MM.1S (cell line): ENCODE measurements at regions not wholly inside any gene's neighbourhood (a gene's known extent, or its start where the extent isn't known, plus 50 kb on each side); places are given as distances from the start of the nearest gene placed in this dataset.
"Not testable (repeated sequence)": the region's sequence is repeated elsewhere in the genome, so short reads cannot be mapped to it uniquely, and the experiment has no call there.

ENCODE experiments used
- DNase-seq: peaks from one replicate; pipeline ENCODE4 v3.0.0-alpha.2; 2015
- H2AFZ ChIP-seq: fragments of 300-600 bp; sonication (generic); 2 replicates; pipeline ENCODE4 v1.6.0; 2016; ENCODE audit warnings: antibody characterized with exemption, low read length
- H3F3A ChIP-seq: fragments of 300-600 bp; sonication (generic); 2 replicates; pipeline ENCODE4 v1.6.1; 2016; ENCODE audit warnings: mild to moderate bottlenecking, antibody characterized with exemption, low read length, moderate library complexity, mixed read lengths; ENCODE audit not compliant: insufficient read depth
- H3K27ac ChIP-seq: fragments of 300-600 bp; sonication (generic); 2 replicates; pipeline ENCODE4 v1.5.1; 2016; ENCODE audit warnings: mild to moderate bottlenecking, low read length
- H3K27me3 ChIP-seq: fragments of 300-600 bp; sonication (generic); replicated peaks from 2 replicates; pipeline ENCODE4 v1.6.0; 2016; ENCODE audit warnings: low read length; ENCODE audit not compliant: insufficient read depth
- H3K36me3 ChIP-seq: fragments of 300-600 bp; sonication (generic); replicated peaks from 2 replicates; pipeline ENCODE4 v1.6.1; 2016; ENCODE audit warnings: mild to moderate bottlenecking, low read length, mixed read lengths; ENCODE audit not compliant: insufficient read depth
- H3K4me1 ChIP-seq: fragments of 300-600 bp; sonication (generic); 2 replicates; pipeline ENCODE4 v1.6.1; 2016; ENCODE audit warnings: low read length, mixed read lengths
- H3K4me2 ChIP-seq: fragments of 300-600 bp; sonication (generic); 2 replicates; pipeline ENCODE4 v1.6.0; 2016; ENCODE audit warnings: low read depth, low read length
- H3K4me3 ChIP-seq: fragments of 300-600 bp; sonication (generic); 2 replicates; pipeline ENCODE4 v1.5.1; 2016; ENCODE audit warnings: low read length, mixed read lengths
- H3K79me2 ChIP-seq: fragments of 300-600 bp; sonication (generic); 2 replicates; pipeline ENCODE4 v1.6.1; 2016; ENCODE audit warnings: mixed run types, low read length, mixed read lengths
- H3K9ac ChIP-seq: fragments of 300-600 bp; sonication (generic); 2 replicates; pipeline ENCODE4 v1.6.1; 2016; ENCODE audit warnings: low read length, mixed read lengths
- H3K9me2 ChIP-seq: fragments of 300-600 bp; sonication (generic); replicated peaks from 2 replicates; pipeline ENCODE4 v1.6.1; 2016; ENCODE audit warnings: mild to moderate bottlenecking, low read length, mixed read lengths; ENCODE audit not compliant: insufficient read depth
- H3K9me3 ChIP-seq: fragments of 300-600 bp; sonication (generic); replicated peaks from 2 replicates; pipeline ENCODE4 v1.6.1; 2016; ENCODE audit warnings: mild to moderate bottlenecking, low read length, mixed read lengths; ENCODE audit not compliant: insufficient read depth
- H4K20me1 ChIP-seq: fragments of 300-600 bp; sonication (generic); 2 replicates; pipeline ENCODE4 v1.6.1; 2016; ENCODE audit warnings: mild to moderate bottlenecking, low read length, moderate library complexity, mixed read lengths; ENCODE audit not compliant: insufficient read depth
- CTCF ChIP-seq: fragments of 300-600 bp; sonication (generic); IDR thresholded peaks from 2 replicates; pipeline ENCODE4 v1.5.1; 2016; ENCODE audit warnings: antibody characterized with exemption, low read length, mixed read lengths
- EZH2 ChIP-seq: fragments of 300-600 bp; sonication (generic); optimal IDR thresholded peaks from 2 replicates; pipeline ENCODE3; 2017; ENCODE audit warnings: low read depth, mild to moderate bottlenecking, antibody characterized with exemption, low read length, mixed read lengths
- EZH2phosphoT487 ChIP-seq: fragments of 300-600 bp; sonication (generic); IDR thresholded peaks from 2 replicates; pipeline ENCODE4 v1.6.1; 2018; ENCODE audit warnings: antibody characterized with exemption, low read length

DNA sequence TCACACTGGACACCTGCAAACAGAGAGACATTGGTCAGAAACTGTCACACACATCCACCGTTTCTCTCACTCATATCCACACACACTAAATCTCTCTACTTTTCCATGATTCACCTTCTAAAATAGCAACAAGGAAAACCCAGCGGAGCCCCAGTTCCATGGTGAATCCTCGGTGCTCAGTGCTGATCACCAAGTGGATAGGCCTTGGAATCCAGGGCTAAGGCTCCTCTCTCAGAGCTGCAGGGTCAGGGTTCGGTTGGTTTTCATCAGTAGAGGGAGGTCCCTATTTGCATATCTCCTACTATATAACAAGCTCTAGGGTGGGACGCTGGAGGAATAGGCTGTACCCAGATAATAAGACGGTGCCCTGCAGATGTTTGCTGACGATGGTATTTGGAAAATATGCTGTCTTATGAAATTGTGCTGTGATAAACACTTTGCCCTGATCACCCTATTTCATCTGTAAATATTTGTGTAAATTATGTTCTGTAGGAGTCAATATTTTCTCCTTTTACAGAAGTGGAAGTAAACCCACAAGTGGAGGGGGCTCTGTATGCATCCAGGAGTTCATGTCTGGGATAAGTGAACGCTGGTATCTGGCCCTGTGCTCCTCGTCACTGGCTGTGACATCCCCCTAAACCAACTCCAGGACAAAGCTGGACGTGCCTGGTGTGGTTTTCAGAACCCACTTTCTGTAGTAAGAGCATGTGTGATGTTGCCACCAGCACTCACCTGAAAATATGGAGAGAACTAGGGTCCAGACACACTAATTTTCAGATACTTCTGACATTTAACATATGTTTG is 709.2 kb downstream of the TMEM121 start:
- Histone ChIP-seq H3K9ac (no peak overlapping the region), H3K4me3 (no peak overlapping the region), H3K4me2 (no peak overlapping the region), H3K27ac (no peak overlapping the region), H3K4me1 (no peaks in the 10 kb centered on the region), H3K9me2 (no peaks in the 10 kb centered on the region), H3K36me3 (no peaks in the 10 kb centered on the region), H3K27me3 (no peaks in the 10 kb centered on the region), H3F3A (no peaks in the 10 kb centered on the region), H3K79me2 (no peaks in the 10 kb centered on the region), H4K20me1 (no peaks in the 10 kb centered on the region), H2AFZ (no peak overlapping the region), H3K9me3 (no peaks in the 10 kb centered on the region)
- TF ChIP-seq CTCF (no peak), EZH2 (no peak), EZH2phosphoT487 (no peak)
- DNase-seq: no peak

- Histone ChIP-seq H3K9me3 (no peaks in the 10 kb centered on the region), H3K4me1 (no peaks in the 10 kb centered on the region), H3K4me3 (no peak overlapping the region), H3K27me3 (no peaks in the 10 kb centered on the region), H3K9ac (no peak overlapping the region), H2AFZ (no peak overlapping the region), H3K4me2 (no peak overlapping the region), H3K36me3 (no peaks in the 10 kb centered on the region), H3K27ac (no peak overlapping the region), H4K20me1 (no peaks in the 10 kb centered on the region), H3F3A (no peaks in the 10 kb centered on the region), H3K79me2 (no peaks in the 10 kb centered on the region), H3K9me2 (no peaks in the 10 kb centered on the region)
- no peak for DNase-seq
- TF ChIP-seq EZH2phosphoT487 (no peak), CTCF (no peak), EZH2 (no peak)
These were observed 722.2 kb downstream of the TMEM121 start for GRCh38 chr14:106248321-106249192.

DNA sequence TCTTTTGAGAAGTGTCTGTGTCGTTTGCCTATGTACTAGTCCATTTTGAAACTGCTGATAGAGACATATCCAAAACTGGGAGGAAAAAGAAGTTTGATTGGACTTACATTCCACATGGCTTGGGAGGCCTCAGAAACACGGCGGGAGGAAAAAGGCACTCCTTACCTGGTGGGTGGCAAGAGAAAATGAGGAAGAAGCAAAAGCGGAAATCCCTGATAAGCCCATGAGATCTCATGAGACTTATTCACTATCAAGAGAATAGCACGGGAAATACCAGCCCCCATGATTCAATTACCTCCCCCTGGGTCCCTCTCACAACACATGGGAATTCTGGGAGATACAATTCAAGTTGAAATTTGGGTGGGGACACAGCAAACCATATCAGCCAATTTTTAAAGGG is 727.6 kb downstream of the TMEM121 start:
- not testable (repeated sequence) for H3K36me3 ChIP-seq, H3K4me3 ChIP-seq, H3K27me3 ChIP-seq, H3K9ac ChIP-seq, H2AFZ ChIP-seq, H3K27ac ChIP-seq, H3K79me2 ChIP-seq, H3K4me2 ChIP-seq, H3F3A ChIP-seq, H3K9me2 ChIP-seq, DNase-seq, H3K4me1 ChIP-seq, H4K20me1 ChIP-seq, H3K9me3 ChIP-seq

DNA sequence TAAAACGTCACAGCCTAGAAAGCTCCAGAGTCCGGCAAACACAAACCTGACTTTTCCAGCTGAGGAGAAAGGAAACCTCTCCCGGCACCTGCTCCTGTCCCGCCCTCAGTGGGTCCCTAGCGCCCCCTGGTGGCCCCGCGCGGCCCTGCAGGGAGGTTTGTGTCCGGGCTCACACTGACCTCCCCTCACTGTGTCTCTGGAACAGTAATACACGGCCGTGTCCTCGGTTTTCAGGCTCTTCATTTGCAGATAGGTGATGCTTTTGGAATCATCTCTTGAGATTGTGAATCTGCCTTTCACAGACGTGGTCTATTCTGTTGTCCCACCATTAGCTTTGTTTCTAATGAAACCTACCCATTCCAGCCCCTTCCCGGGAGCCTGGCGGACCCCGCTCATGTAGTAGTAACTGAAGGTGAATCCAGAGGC is 731.2 kb downstream of the TMEM121 start:
- not testable (repeated sequence) for H3K4me2 ChIP-seq, H3K27ac ChIP-seq, DNase-seq, H4K20me1 ChIP-seq, H3K36me3 ChIP-seq, H3K9ac ChIP-seq, H3K9me3 ChIP-seq, H3K4me1 ChIP-seq, H3K27me3 ChIP-seq, H3F3A ChIP-seq, H3K4me3 ChIP-seq, H3K79me2 ChIP-seq, H2AFZ ChIP-seq, H3K9me2 ChIP-seq
